H1 (cell line): ENCODE measurements at regions not wholly inside any gene's neighbourhood (a gene's known extent, or its start where the extent isn't known, plus 50 kb on each side); places are given as distances from the start of the nearest gene placed in this dataset.
A peak's percentile ranks its signal among the peaks of the same experiment; 100 is the strongest.

ENCODE experiments used
- CTCF ChIA-PET: fragments of 300-600 bp; sonication (Branson Sonifier 250); formaldehyde crosslinking; loops from one replicate; lab custom pipeline; 2021; ENCODE audit not compliant: partially characterized antibody; lab: Charles Lee
- POLR2A ChIA-PET: fragments of 300-600 bp; sonication (Branson Sonifier 250); formaldehyde crosslinking; loops from one replicate; lab custom pipeline; 2021; ENCODE audit warnings: inconsistent platforms; ENCODE audit not compliant: partially characterized antibody; lab: Charles Lee
- DNase-seq, 2 experiments: peaks; one replicate each; pipeline versions ENCODE4 v3.0.0 to v3.0.0-alpha.2; 2010 to 2022; ENCODE audit warnings: low spot score in 2 of 2, low read depth in 1 of 2, mixed read lengths in 1 of 2
- FAIRE-seq: peaks from 2 replicates; lab custom pipeline; 2011; peaks lifted over from hg19 to GRCh38; lab: Jason Lieb, UNC
- H2AFZ ChIP-seq: 2 replicates; pipeline ENCODE4 v1.8.1; 2012; ENCODE audit warnings: low read length, inconsistent platforms
- H2AK5ac ChIP-seq: 2 replicates; pipeline ENCODE4 v1.6.1; 2013; ENCODE audit warnings: low read depth, low read length
- H2BK120ac ChIP-seq: replicated peaks from 2 replicates; pipeline ENCODE3; 2013; ENCODE audit warnings: low read depth, low read length, inconsistent platforms
- H2BK12ac ChIP-seq: 2 replicates; pipeline ENCODE4 v1.6.1; 2013; ENCODE audit warnings: low read depth, low read length
- H2BK15ac ChIP-seq: 2 replicates; pipeline ENCODE4 v1.6.1; 2013; ENCODE audit warnings: low read length
- H2BK20ac ChIP-seq: 2 replicates; pipeline ENCODE4 v1.6.1; 2013; ENCODE audit warnings: low read length
- H2BK5ac ChIP-seq: 2 replicates; pipeline ENCODE4 v1.6.1; 2013; ENCODE audit warnings: low read depth, low read length
- H3K14ac ChIP-seq: 2 replicates; pipeline ENCODE4 v1.6.1; 2013; ENCODE audit warnings: inconsistent platforms; ENCODE audit not compliant: insufficient read length
- H3K18ac ChIP-seq: 2 replicates; pipeline ENCODE4 v1.6.1; 2013; ENCODE audit warnings: low read length; ENCODE audit errors: extremely low read depth
- H3K23ac ChIP-seq: 2 replicates; pipeline ENCODE4 v1.6.1; 2013; ENCODE audit warnings: inconsistent platforms; ENCODE audit not compliant: insufficient read length
- H3K23me2 ChIP-seq: 2 replicates; pipeline ENCODE4 v1.6.1; 2013; ENCODE audit warnings: low read depth, low read length
- H3K27ac ChIP-seq: 2 replicates; pipeline ENCODE4 v1.6.1; 2011; ENCODE audit warnings: low read depth, low read length, inconsistent platforms
- H3K27me3 ChIP-seq, 4 experiments: replicated peaks in 1 of 4; 1 replicate in 1 of 4; 2 replicates in 3 of 4; pipeline versions ENCODE4 v1.6.1 to v1.8.1; 2011 to 2013; ENCODE audit warnings: low read length in 3 of 4, mild to moderate bottlenecking in 3 of 4, inconsistent platforms in 2 of 4, mixed read lengths in 2 of 4, moderate library complexity in 1 of 4; ENCODE audit not compliant: control insufficient read depth in 3 of 4, insufficient read depth in 3 of 4; ENCODE audit errors: extremely low read depth in 1 of 4
- H3K36me3 ChIP-seq, 4 experiments: 2 replicates each; pipeline versions ENCODE4 v1.6.1 to v1.8.1; 2011 to 2013; ENCODE audit warnings: mild to moderate bottlenecking in 4 of 4, low read length in 3 of 4, moderate library complexity in 2 of 4, control low read depth in 1 of 4, inconsistent platforms in 1 of 4; ENCODE audit not compliant: insufficient read depth in 4 of 4, control insufficient read depth in 2 of 4
- H3K4ac ChIP-seq: replicated peaks from 2 replicates; pipeline ENCODE3; 2013; ENCODE audit warnings: low read length, low read depth, mixed read lengths, inconsistent platforms; ENCODE audit not compliant: insufficient read length
- H3K4me1 ChIP-seq, 4 experiments: replicated peaks in 1 of 4; 1 replicate in 1 of 4; 2 replicates in 3 of 4; pipeline versions ENCODE4 v1.6.1 to v1.8.1; 2011 to 2013; ENCODE audit warnings: low read length in 3 of 4, inconsistent platforms in 2 of 4, mixed read lengths in 1 of 4; ENCODE audit not compliant: insufficient read depth in 4 of 4, control insufficient read depth in 3 of 4
- H3K4me2 ChIP-seq, 2 experiments: 2 replicates each; pipeline versions ENCODE4 v1.6.1 to v1.8.1; 2011 to 2013; ENCODE audit warnings: low read depth in 2 of 2, low read length in 2 of 2, control low read depth in 1 of 2, inconsistent platforms in 1 of 2, mild to moderate bottlenecking in 1 of 2; ENCODE audit not compliant: insufficient read depth in 1 of 2
- H3K4me3 ChIP-seq, 4 experiments: fragments of 200-600, 300-600 bp in 1 of 4; sonication (generic), shearing (Covaris generic), sonication (Bioruptor Twin) in 1 of 4; 2 replicates each; pipeline versions ENCODE4 v1.5.1 to v1.8.1; 2011 to 2016; ENCODE audit warnings: low read length in 4 of 4, low read depth in 3 of 4, control low read depth in 2 of 4, inconsistent platforms in 2 of 4, mild to moderate bottlenecking in 2 of 4, mixed read lengths in 1 of 4, moderate library complexity in 1 of 4; ENCODE audit not compliant: insufficient read depth in 2 of 4; ENCODE audit errors: extremely low read depth in 1 of 4
- H3K56ac ChIP-seq: replicated peaks from 2 replicates; pipeline ENCODE3; 2013; ENCODE audit warnings: low read depth, mild to moderate bottlenecking, mixed read lengths, low read length, inconsistent platforms; ENCODE audit not compliant: insufficient read length
- H3K79me1 ChIP-seq: 2 replicates; pipeline ENCODE4 v1.6.1; 2013; ENCODE audit warnings: low read depth, low read length, control low read depth
- H3K79me2 ChIP-seq, 2 experiments: 2 replicates each; pipeline versions ENCODE4 v1.6.1 to v1.8.1; 2012 to 2013; ENCODE audit warnings: low read length in 2 of 2, mild to moderate bottlenecking in 2 of 2, inconsistent platforms in 1 of 2; ENCODE audit not compliant: insufficient read depth in 2 of 2, control insufficient read depth in 1 of 2
- H3K9ac ChIP-seq, 4 experiments: replicated peaks in 1 of 4; 1 replicate in 1 of 4; 2 replicates in 3 of 4; pipeline versions ENCODE4 v1.6.1 to v1.8.1; 2011 to 2013; ENCODE audit warnings: low read depth in 3 of 4, low read length in 3 of 4, control low read depth in 2 of 4, mild to moderate bottlenecking in 2 of 4, moderate library complexity in 2 of 4, inconsistent platforms in 1 of 4; ENCODE audit errors: extremely low read depth in 1 of 4
- H3K9me3 ChIP-seq, 2 experiments: 2 replicates each; pipeline versions ENCODE4 v1.6.1 to v1.8.1; 2012 to 2013; ENCODE audit warnings: mild to moderate bottlenecking in 2 of 2, moderate library complexity in 2 of 2, control low read depth in 1 of 2, inconsistent platforms in 1 of 2, low read depth in 1 of 2, low read length in 1 of 2, mixed read lengths in 1 of 2; ENCODE audit not compliant: insufficient read depth in 2 of 2
- H4K20me1 ChIP-seq, 2 experiments: replicated peaks in 1 of 2; 2 replicates each; pipeline versions ENCODE3 to v1.8.1; 2011 to 2013; ENCODE audit warnings: inconsistent platforms in 2 of 2, low read length in 2 of 2, mild to moderate bottlenecking in 1 of 2; ENCODE audit not compliant: insufficient read depth in 2 of 2, control insufficient read depth in 1 of 2
- H4K5ac ChIP-seq: 2 replicates; pipeline ENCODE4 v1.6.1; 2013; ENCODE audit warnings: low read length, low read depth, mixed read lengths, inconsistent platforms; ENCODE audit not compliant: insufficient read length
- H4K8ac ChIP-seq: 2 replicates; pipeline ENCODE4 v1.8.0; 2013; ENCODE audit warnings: mild to moderate bottlenecking, moderate library complexity, low read length, inconsistent platforms; ENCODE audit not compliant: insufficient read depth; ENCODE audit errors: extremely low read depth
- H4K91ac ChIP-seq: replicated peaks from 2 replicates; pipeline ENCODE3; 2013; ENCODE audit warnings: low read length, mixed read lengths, inconsistent platforms; ENCODE audit not compliant: insufficient read length
- CBX5 ChIP-seq: fragments of 300-800, 300-1000 bp; sonication (generic); IDR thresholded peaks from 2 replicates; pipeline ENCODE4 v1.7.1; 2016; ENCODE audit warnings: antibody characterized with exemption, low read length, low read depth
- CHD2 ChIP-seq: IDR thresholded peaks from 2 replicates; pipeline ENCODE4 v1.6.1; 2012; ENCODE audit warnings: low read length, improper control_type of control experiment
- EP300 ChIP-seq, 2 experiments: IDR thresholded peaks; 1 replicate in 1 of 2; 2 replicates in 1 of 2; pipeline ENCODE4 v1.6.1; 2011 to 2012; ENCODE audit warnings: low read depth in 2 of 2, low read length in 2 of 2, mild to moderate bottlenecking in 2 of 2, borderline replicate concordance in 1 of 2, inconsistent platforms in 1 of 2, moderate library complexity in 1 of 2
- KDM4A ChIP-seq: IDR thresholded peaks from one replicate; pipeline ENCODE4 v1.7.1; 2012; ENCODE audit warnings: low read depth, mild to moderate bottlenecking, moderate library complexity, low read length, inconsistent platforms; ENCODE audit not compliant: severe bottlenecking
- POLR2A ChIP-seq, 2 experiments: IDR thresholded peaks; 1 replicate in 1 of 2; 2 replicates in 1 of 2; pipeline ENCODE4 v1.6.1; 2011; ENCODE audit warnings: low read depth in 2 of 2, low read length in 2 of 2, mild to moderate bottlenecking in 2 of 2; ENCODE audit errors: control extremely low read depth in 1 of 2
- SAP30 ChIP-seq: fragments of 300-600 bp; sonication (generic); IDR thresholded peaks from 2 replicates; pipeline ENCODE4 v1.7.1; 2012; ENCODE audit warnings: low read length, moderate library complexity, mild to moderate bottlenecking, inconsistent platforms; ENCODE audit not compliant: insufficient read depth, insufficient replicate concordance
- SIX5 ChIP-seq: IDR thresholded peaks from 2 replicates; pipeline ENCODE4 v1.6.1; 2011; ENCODE audit warnings: mild to moderate bottlenecking, low read depth, low read length
- SUZ12 ChIP-seq: fragments of 200-600 bp; sonication (generic); IDR thresholded peaks from 2 replicates; pipeline ENCODE4 v1.6.1; 2012; ENCODE audit warnings: mild to moderate bottlenecking, inconsistent platforms, low read length, moderate library complexity, mixed read lengths
- TBP ChIP-seq: IDR thresholded peaks from 2 replicates; pipeline ENCODE4 v1.6.1; 2011; ENCODE audit warnings: low read depth, low read length, improper control_type of control experiment
- YY1 ChIP-seq: IDR thresholded peaks from 2 replicates; pipeline ENCODE4 v1.6.1; 2011; ENCODE audit warnings: low read depth, mild to moderate bottlenecking, low read length
- WGBS, 2 experiments: shearing (Covaris generic) in 1 of 2; methylation state at CpG; one replicate each; pipeline versions ENCODE4 v1.1.6 to v1.1.7; 2013 to 2015; ENCODE audit warnings: low lambda C conversion rate in 2 of 2, mixed read lengths in 2 of 2, inconsistent platforms in 1 of 2, low coverage in 1 of 2, missing lambda C conversion rate in 1 of 2; ENCODE audit not compliant: insufficient replicate concordance in 2 of 2, insufficient coverage in 1 of 2, insufficient read length in 1 of 2; ENCODE audit errors: extremely low coverage in 1 of 2, missing lambda C conversion rate in 1 of 2; 5-methylcytosine and 5-hydroxymethylcytosine counted together

- 0 out of 2 replicates have a peak overlapping the region, but pooled peaks have one; percentile 29 for H2BK15ac ChIP-seq
- no peaks in the 10 kb centered on the region for H3K79me1 ChIP-seq
- CTCF ChIA-PET, result interaction anchor here (1.5 kb wide), 1 partner anchor 37 kb away, joined by 4 read pairs; no protein-coding TSS in a partner anchor
- no peak overlapping the region for H3K9ac ChIP-seq
- no peak overlapping the region for H3K27ac ChIP-seq
- no peak overlapping the region for H4K8ac ChIP-seq
- H3K23ac ChIP-seq, result no peak overlapping the region
- TF ChIP-seq SAP30, result no peak
- no peak for TF ChIP-seq KDM4A
- no peak for TF ChIP-seq SUZ12
- no peak for TF ChIP-seq POLR2A (IDR thresholded peaks at IDR 0.05; ENCODE audit: control extremely low read depth in 1 of 2, low read depth in 2 of 2, low read length in 2 of 2)
- no peak for TF ChIP-seq EP300 (IDR thresholded peaks at IDR 0.05; ENCODE audit: borderline replicate concordance in 1 of 2, low read depth in 2 of 2, low read length in 2 of 2)
- no peak for TF ChIP-seq TBP
- TF ChIP-seq YY1, result no peak
- no peak for TF ChIP-seq CHD2
- no peak for TF ChIP-seq SIX5
- TF ChIP-seq CBX5, result no peak
- no peak overlapping the region for H2BK120ac ChIP-seq
- WGBS, 2 experiments, result 86% methylated on average over 3 of the region's 3 CpGs; no CpG with 5 or more reads in 1 of the 2 experiments
- H2BK12ac ChIP-seq, result 0 out of 2 replicates have a peak overlapping the region, but pooled peaks have one; percentile 5
- no peaks in the 10 kb centered on the region for H3K36me3 ChIP-seq
- no peaks in the 10 kb centered on the region for H3K9me3 ChIP-seq
- FAIRE-seq, result no peak
- no peak overlapping the region for H3K56ac ChIP-seq
- no peaks in the 10 kb centered on the region for H3K23me2 ChIP-seq
- no peaks in the 10 kb centered on the region for H4K20me1 ChIP-seq
- peaks cover 0 to 5% (median under 1%) of the 10 kb centered on the region in 4 experiments; a peak in 1 of 7 replicates for H3K4me1 ChIP-seq
- no peak overlapping the region for H3K4me2 ChIP-seq
- H2BK5ac ChIP-seq, result no peak overlapping the region; the same call in 1 of the 2 replicates
- no peak overlapping the region for H2AK5ac ChIP-seq
- DNase-seq, result no peak
- H3K14ac ChIP-seq, result no peak overlapping the region
- no peaks in the 10 kb centered on the region for H3K79me2 ChIP-seq
- H3K27me3 ChIP-seq, result no peaks in the 10 kb centered on the region
- no peak overlapping the region for H2AFZ ChIP-seq
- H3K4me3 ChIP-seq, result no peak overlapping the region
- POLR2A ChIA-PET, result no interaction called here
- H3K18ac ChIP-seq, result no peak overlapping the region
- H2BK20ac ChIP-seq, result no peak overlapping the region
- H3K4ac ChIP-seq, result no peak overlapping the region
- H4K91ac ChIP-seq, result no peak overlapping the region
- no peak overlapping the region for H4K5ac ChIP-seq
These were observed 246.7 kb upstream of the CTBP2 start for GRCh38 chr10:125407000-125407502.
